K562 (cell line): ENCODE measurements at regions not wholly inside any gene's neighbourhood (a gene's known extent, or its start where the extent isn't known, plus 50 kb on each side); places are given as distances from the start of the nearest gene placed in this dataset.
A peak's percentile ranks its signal among the peaks of the same experiment; 100 is the strongest.

Experiments used
- BACH1 ChIP-seq: fragments of 200-800 bp; sonication (Bioruptor generic); IDR thresholded peaks from 2 replicates; pipeline ENCODE4 v1.6.1; 2016; ENCODE audit warnings: missing genetic modification characterization, missing compliant biosample characterization
- DNMT1 ChIP-seq: fragments of 450-650 bp; IDR thresholded peaks from 2 replicates; pipeline ENCODE4 v1.6.1; 2016; ENCODE audit warnings: antibody characterized with exemption, mild to moderate bottlenecking
- DPF2 ChIP-seq: fragments of 450-650 bp; IDR thresholded peaks from 2 replicates; pipeline ENCODE4 v1.6.1; 2016
- ERF ChIP-seq: fragments of 450-650 bp; formaldehyde crosslinking; IDR thresholded peaks from 2 replicates; pipeline ENCODE4 v1.4.0; 2020; ENCODE audit warnings: mild to moderate bottlenecking, mixed read lengths
- HMGN3 ChIP-seq: IDR thresholded peaks from 2 replicates; pipeline ENCODE4 v1.6.1; 2011; ENCODE audit warnings: borderline replicate concordance, low read depth, mild to moderate bottlenecking, mixed read lengths, low read length; ENCODE audit not compliant: insufficient read length; ENCODE audit errors: extremely low read depth
- NCOA6 ChIP-seq: fragments of 450-650 bp; IDR thresholded peaks from 2 replicates; pipeline ENCODE4 v1.6.1; 2017; ENCODE audit warnings: mild to moderate bottlenecking
- RBFOX2 ChIP-seq: fragments of 200-400 bp; formaldehyde crosslinking; IDR thresholded peaks from 2 replicates; pipeline ENCODE4 v1.6.1; 2017; ENCODE audit warnings: low read depth, mild to moderate bottlenecking, low read length, moderate library complexity
- TAF7 ChIP-seq: fragments of 450-650 bp; IDR thresholded peaks from 2 replicates; pipeline ENCODE4 v1.6.1; 2016; ENCODE audit warnings: missing genetic modification characterization, missing compliant biosample characterization
- ZC3H11A ChIP-seq: IDR thresholded peaks from 2 replicates; pipeline ENCODE4 v1.6.1; 2012; ENCODE audit warnings: low read depth, low read length, improper control_type of control experiment
- ZFP30 ChIP-seq: fragments of 250-450 bp; sonication (Bioruptor Pico); IDR thresholded peaks from 2 replicates; pipeline ENCODE4 v1.8.0; 2022; ENCODE audit warnings: moderate library complexity, mild to moderate bottlenecking, inconsistent platforms, borderline replicate concordance
- TF ChIP-seq, protein P1 (sequence below): sonication (generic); formaldehyde crosslinking; IDR thresholded peaks from 2 replicates; pipeline ENCODE4 v1.8.1; 2023; ENCODE audit warnings: mild to moderate bottlenecking, missing genetic modification reagents
- TF ChIP-seq, protein P2 (sequence below), 2 experiments: fragments of 450-650 bp; IDR thresholded peaks; 2 replicates each; pipeline ENCODE4 v1.6.1; 2016; ENCODE audit warnings: mild to moderate bottlenecking in 2 of 2, borderline replicate concordance in 1 of 2, low read depth in 1 of 2, moderate library complexity in 1 of 2

DNA sequence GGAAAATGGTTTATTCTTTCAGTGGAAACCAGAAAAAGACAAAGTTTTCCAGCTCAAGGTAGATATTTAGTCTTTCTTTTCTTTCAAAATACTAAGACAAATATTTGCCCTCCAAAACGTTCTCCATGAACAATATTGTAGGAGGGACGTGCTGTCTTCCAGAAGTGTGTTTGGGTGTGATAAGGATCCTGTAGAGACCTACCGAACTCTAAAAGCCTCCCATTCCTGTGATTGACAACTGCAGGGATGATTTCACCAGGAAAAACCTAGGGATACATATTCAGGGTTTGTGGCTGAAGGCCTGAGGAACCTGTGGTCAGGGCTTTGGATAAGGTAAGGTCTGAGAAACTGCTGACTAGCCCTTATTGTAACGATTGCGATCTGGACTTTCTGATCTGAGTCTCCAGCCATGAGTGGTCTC lies 167.1 kb downstream of the ZNF648 start (continued):
- TF ChIP-seq BACH1 (tag) (no peak), NCOA6 (no peak), DNMT1 (no peak), ZFP30 (CRISPR knock-in tag) (no peak), RBFOX2 (no peak), ZC3H11A (no peak), TAF7 (tag) (no peak), DPF2 (peak; percentile 46; the same call in 1 of the 2 replicates), HMGN3 (no peak), ERF (CRISPR knock-in tag) (no peak)
- TF ChIP-seq, protein P1, sequence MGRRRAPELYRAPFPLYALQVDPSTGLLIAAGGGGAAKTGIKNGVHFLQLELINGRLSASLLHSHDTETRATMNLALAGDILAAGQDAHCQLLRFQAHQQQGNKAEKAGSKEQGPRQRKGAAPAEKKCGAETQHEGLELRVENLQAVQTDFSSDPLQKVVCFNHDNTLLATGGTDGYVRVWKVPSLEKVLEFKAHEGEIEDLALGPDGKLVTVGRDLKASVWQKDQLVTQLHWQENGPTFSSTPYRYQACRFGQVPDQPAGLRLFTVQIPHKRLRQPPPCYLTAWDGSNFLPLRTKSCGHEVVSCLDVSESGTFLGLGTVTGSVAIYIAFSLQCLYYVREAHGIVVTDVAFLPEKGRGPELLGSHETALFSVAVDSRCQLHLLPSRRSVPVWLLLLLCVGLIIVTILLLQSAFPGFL (CRISPR knock-in tag) = no peak
- TF ChIP-seq, protein P2, sequence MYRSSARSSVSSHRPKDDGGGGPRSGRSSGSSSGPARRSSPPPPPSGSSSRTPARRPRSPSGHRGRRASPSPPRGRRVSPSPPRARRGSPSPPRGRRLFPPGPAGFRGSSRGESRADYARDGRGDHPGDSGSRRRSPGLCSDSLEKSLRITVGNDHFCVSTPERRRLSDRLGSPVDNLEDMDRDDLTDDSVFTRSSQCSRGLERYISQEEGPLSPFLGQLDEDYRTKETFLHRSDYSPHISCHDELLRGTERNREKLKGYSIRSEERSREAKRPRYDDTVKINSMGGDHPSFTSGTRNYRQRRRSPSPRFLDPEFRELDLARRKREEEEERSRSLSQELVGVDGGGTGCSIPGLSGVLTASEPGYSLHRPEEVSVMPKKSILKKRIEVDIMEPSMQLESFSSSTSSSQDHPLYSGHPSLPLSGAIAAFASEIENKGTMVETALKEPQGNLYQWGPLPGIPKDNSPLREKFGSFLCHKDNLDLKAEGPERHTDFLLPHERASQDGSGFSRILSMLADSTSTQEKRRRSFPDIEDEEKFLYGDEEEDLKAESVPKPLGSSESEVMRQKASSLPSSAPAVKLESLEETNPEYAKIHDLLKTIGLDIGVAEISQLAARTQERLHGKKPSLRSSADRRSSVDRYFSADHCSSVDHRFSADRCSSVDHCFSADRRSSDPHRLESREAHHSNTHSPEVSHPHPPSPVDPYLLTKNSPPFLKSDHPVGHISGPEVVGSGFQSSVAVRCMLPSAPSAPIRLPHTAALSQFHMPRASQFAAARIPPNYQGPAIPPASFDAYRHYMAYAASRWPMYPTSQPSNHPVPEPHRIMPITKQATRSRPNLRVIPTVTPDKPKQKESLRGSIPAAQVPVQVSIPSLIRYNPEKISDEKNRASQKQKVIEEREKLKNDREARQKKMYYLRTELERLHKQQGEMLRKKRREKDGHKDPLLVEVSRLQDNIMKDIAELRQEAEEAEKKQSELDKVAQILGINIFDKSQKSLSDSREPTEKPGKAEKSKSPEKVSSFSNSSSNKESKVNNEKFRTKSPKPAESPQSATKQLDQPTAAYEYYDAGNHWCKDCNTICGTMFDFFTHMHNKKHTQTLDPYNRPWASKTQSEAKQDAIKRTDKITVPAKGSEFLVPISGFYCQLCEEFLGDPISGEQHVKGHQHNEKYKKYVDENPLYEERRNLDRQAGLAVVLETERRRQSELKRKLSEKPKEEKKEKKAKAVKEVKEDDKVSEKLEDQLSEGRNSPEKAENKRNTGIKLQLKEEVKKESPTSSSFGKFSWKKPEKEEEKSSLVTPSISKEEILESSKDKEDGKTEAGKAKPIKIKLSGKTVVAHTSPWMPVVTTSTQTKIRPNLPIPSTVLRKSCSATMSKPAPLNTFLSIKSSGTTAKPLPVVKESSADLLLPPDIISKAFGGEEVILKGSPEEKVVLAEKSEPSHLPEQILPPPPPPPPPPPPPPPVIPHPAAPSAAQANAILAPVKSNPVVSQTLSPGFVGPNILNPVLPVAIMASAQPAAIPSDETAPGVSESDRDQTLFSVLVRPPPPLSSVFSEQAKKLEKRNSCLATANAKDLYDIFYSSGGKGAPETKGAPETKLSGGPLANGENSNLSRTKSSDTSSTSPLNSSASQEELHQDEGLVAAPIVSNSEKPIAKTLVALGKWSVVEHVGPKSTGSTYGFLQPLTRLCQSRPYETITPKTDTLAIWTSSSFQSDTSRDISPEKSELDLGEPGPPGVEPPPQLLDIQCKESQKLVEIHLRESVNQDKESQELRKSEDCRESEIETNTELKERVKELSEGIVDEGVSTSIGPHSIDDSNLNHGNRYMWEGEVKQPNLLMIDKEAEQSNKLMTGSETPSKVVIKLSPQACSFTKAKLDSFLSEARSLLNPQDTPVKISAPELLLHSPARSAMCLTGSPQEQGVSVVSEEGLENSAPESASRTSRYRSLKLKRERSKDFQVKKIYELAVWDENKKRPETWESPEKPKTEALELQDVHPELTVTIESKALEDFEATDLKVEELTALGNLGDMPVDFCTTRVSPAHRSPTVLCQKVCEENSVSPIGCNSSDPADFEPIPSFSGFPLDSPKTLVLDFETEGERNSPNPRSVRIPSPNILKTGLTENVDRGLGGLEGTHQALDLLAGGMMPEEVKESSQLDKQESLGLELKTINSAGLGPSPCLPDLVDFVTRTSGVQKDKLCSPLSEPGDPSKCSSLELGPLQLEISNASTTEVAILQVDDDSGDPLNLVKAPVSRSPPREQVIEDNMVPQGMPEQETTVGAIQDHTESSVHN (IDR thresholded peaks at IDR 0.05; ENCODE audit: borderline replicate concordance in 1 of 2, low read depth in 1 of 2) = no peak; a peak in 1 of 4 replicates
